ENCODE measurements at regions not wholly inside any gene's neighbourhood (a gene's known extent, or its start where the extent isn't known, plus 50 kb on each side); places are given as distances from the start of the nearest gene placed in this dataset.

DNA sequence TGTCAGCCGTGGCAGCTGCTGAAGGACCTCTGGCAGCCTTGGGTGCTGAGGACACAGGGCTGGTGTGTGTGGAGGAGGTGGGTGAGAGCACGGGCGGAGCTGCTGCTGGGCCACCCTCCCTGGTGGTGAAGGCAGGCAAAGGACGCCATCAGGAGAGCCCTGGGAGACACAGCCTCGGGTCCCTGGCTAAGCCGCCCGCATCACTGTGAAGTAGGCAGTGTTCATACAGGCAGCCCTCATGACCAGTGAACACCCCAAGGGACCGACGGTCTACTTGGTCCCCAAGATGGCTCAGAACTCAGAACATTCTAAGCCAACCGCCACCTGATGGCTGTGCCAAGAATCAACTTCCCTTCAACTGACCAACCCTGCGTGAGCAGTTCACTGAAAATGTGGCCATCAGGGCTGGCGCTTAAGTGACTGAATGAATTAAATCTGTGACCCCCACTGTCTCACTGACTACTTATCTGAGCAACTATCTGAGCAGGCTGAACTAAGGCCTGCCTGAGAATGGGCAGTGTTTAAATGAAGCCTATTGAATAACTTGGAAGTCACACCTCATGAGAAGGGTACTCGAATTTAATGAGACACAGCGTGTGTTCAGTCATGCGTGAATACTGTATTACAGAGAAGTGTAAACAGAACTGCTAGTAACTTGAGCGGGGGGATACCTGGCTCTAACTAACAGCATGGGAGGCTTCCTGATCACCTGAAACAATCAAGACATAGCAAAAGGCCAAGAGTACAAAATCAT, 54.7 kb upstream of the SIMC1 start:
- no peak for DNase-seq (ENCODE audit: low read depth in 1 of 2, low spot score in 1 of 2)
- Histone ChIP-seq H3K27me3 (ENCODE audit: insufficient read depth, poor library complexity, severe bottlenecking) (peaks cover 5% of the 10 kb centered on the region), H3K4me3 (replicated peaks; ENCODE audit: insufficient read depth, low read length) (no peak overlapping the region), H3K27ac (replicated peaks) (no peak overlapping the region)
- TF ChIP-seq POLR2AphosphoS5 (IDR thresholded peaks at IDR 0.05; ENCODE audit: low read depth): no peak

DNA sequence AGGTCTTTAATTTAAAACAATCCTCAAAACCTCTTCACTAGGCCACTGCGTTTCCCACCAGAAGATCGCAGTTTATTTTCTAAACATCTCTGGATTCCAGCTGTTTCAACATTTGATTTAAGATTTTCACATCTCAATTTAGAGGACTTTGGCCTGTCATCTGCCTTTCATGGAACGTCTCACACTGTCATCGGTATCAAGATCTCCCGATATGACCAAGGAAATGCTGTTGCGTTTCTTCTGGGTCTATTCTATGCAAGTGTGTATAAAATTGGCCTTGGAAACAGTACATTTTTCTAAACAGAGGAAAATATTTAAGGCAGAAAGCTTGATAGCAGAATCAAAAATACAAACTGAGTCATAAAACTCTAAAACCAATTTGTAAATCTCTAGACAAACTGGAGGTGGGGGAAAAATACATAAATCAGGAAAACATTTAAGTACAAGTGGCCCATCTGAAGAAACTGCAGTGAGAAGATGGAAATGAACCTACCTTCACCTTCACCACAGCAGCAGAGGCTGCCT, 53.6 kb upstream of the SIMC1 start:
- TF ChIP-seq POLR2AphosphoS5 (IDR thresholded peaks at IDR 0.05; ENCODE audit: low read depth) (no peak), GABPA (IDR thresholded peaks at IDR 0.05; ENCODE audit: low read depth) (no peak), SPI1 (IDR thresholded peaks at IDR 0.05; ENCODE audit: borderline replicate concordance, low read depth) (no peak)
- TF ChIP-seq, protein P1, sequence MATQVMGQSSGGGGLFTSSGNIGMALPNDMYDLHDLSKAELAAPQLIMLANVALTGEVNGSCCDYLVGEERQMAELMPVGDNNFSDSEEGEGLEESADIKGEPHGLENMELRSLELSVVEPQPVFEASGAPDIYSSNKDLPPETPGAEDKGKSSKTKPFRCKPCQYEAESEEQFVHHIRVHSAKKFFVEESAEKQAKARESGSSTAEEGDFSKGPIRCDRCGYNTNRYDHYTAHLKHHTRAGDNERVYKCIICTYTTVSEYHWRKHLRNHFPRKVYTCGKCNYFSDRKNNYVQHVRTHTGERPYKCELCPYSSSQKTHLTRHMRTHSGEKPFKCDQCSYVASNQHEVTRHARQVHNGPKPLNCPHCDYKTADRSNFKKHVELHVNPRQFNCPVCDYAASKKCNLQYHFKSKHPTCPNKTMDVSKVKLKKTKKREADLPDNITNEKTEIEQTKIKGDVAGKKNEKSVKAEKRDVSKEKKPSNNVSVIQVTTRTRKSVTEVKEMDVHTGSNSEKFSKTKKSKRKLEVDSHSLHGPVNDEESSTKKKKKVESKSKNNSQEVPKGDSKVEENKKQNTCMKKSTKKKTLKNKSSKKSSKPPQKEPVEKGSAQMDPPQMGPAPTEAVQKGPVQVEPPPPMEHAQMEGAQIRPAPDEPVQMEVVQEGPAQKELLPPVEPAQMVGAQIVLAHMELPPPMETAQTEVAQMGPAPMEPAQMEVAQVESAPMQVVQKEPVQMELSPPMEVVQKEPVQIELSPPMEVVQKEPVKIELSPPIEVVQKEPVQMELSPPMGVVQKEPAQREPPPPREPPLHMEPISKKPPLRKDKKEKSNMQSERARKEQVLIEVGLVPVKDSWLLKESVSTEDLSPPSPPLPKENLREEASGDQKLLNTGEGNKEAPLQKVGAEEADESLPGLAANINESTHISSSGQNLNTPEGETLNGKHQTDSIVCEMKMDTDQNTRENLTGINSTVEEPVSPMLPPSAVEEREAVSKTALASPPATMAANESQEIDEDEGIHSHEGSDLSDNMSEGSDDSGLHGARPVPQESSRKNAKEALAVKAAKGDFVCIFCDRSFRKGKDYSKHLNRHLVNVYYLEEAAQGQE (IDR thresholded peaks at IDR 0.05; ENCODE audit: insufficient replicate concordance, low read depth): no peak
- no peak for DNase-seq (ENCODE audit: low read depth in 1 of 2, low spot score in 1 of 2)
- no peak overlapping the region for H3K4me3 ChIP-seq (replicated peaks; ENCODE audit: insufficient read depth, low read length)

DNA sequence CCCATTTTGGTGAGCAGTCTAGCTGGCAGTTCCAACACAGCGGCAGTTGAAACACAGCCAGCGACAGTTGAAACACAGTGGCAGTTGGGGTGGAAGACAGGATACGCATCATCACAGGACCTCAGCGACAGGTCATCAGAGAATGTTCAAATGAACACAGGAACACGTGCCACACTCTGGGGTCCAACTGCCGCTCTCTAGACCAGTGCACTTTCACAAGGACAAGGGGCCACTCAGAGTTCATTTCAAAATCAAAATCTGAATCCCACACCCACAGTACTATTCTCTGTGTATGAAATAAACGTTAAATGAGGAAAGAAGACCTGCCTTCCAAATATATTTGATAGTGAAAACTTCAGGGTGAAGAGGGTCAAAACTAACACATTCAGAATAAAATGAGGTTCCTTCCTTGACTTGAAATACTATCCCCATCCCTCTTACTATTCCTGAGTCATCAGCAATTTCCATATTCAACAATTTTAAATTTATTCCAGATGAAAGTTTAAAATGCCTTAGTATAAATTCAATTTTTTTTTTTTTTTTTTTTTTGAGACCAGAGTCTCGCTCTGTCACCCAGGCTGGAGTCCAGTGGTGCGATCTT, 53.0 kb upstream of the SIMC1 start:
- DNase-seq (ENCODE audit: low read depth in 1 of 2, low spot score in 1 of 2): no peak
- TF ChIP-seq SPI1 (IDR thresholded peaks at IDR 0.05; ENCODE audit: borderline replicate concordance, low read depth): no peak
- no peak for TF ChIP-seq GABPA (IDR thresholded peaks at IDR 0.05; ENCODE audit: low read depth)
- TF ChIP-seq POLR2AphosphoS5 (IDR thresholded peaks at IDR 0.05; ENCODE audit: low read depth): no peak
- TF ChIP-seq, protein P1 (IDR thresholded peaks at IDR 0.05; ENCODE audit: insufficient replicate concordance, low read depth): no peak
- TF ChIP-seq, protein P2, sequence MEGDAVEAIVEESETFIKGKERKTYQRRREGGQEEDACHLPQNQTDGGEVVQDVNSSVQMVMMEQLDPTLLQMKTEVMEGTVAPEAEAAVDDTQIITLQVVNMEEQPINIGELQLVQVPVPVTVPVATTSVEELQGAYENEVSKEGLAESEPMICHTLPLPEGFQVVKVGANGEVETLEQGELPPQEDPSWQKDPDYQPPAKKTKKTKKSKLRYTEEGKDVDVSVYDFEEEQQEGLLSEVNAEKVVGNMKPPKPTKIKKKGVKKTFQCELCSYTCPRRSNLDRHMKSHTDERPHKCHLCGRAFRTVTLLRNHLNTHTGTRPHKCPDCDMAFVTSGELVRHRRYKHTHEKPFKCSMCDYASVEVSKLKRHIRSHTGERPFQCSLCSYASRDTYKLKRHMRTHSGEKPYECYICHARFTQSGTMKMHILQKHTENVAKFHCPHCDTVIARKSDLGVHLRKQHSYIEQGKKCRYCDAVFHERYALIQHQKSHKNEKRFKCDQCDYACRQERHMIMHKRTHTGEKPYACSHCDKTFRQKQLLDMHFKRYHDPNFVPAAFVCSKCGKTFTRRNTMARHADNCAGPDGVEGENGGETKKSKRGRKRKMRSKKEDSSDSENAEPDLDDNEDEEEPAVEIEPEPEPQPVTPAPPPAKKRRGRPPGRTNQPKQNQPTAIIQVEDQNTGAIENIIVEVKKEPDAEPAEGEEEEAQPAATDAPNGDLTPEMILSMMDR (IDR thresholded peaks at IDR 0.05; ENCODE audit: insufficient read depth, low read length): no peak
- no peak overlapping the region for H3K27ac ChIP-seq (replicated peaks)

More for the DNA sequence above, 53.6 kb upstream of the SIMC1 start:
- Histone ChIP-seq H3K27me3 (ENCODE audit: insufficient read depth, poor library complexity, severe bottlenecking) (peaks cover 5% of the 10 kb centered on the region), H3K27ac (replicated peaks) (no peak overlapping the region)

DNA sequence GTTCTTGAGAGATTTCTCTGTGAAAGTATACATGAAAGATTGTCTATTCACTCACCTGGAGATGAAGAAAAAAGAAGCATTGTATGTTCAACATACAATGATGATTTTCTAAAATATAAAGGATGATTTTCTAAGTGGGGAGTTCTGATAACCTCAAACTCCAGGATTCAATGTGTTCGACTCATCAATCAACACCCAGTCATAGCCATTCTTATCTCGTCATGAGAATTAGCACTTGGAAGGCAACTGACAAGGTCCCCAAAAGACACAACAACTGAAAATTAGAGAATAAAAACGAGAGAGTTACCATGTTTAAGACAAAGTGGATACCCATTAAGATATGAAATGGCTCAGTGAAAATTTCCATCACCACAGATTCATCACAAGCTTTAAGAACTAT, 52.1 kb upstream of the SIMC1 start:
- H3K4me3 ChIP-seq (replicated peaks; ENCODE audit: insufficient read depth, low read length): no peak overlapping the region
- H3K27me3 ChIP-seq (ENCODE audit: insufficient read depth, poor library complexity, severe bottlenecking): peaks cover 5% of the 10 kb centered on the region
- no peak for TF ChIP-seq POLR2AphosphoS5 (IDR thresholded peaks at IDR 0.05; ENCODE audit: low read depth)
- TF ChIP-seq, protein P1 (IDR thresholded peaks at IDR 0.05; ENCODE audit: insufficient replicate concordance, low read depth): no peak
- TF ChIP-seq, protein P2 (IDR thresholded peaks at IDR 0.05; ENCODE audit: insufficient read depth, low read length): no peak
- no peak for TF ChIP-seq GABPA (IDR thresholded peaks at IDR 0.05; ENCODE audit: low read depth)
- TF ChIP-seq SPI1 (IDR thresholded peaks at IDR 0.05; ENCODE audit: borderline replicate concordance, low read depth): no peak
- no peak overlapping the region for H3K27ac ChIP-seq (replicated peaks)
- DNase-seq (ENCODE audit: low read depth in 1 of 2, low spot score in 1 of 2): no peak

More for the DNA sequence above, 53.0 kb upstream of the SIMC1 start:
- no peak overlapping the region for H3K4me3 ChIP-seq (replicated peaks; ENCODE audit: insufficient read depth, low read length)
- H3K27me3 ChIP-seq (ENCODE audit: insufficient read depth, poor library complexity, severe bottlenecking): peaks cover 5% of the 10 kb centered on the region
